Thymus (tissue), 11 donors: ENCODE measurements at regions not wholly inside any gene's neighbourhood (a gene's known extent, or its start where the extent isn't known, plus 50 kb on each side); places are given as distances from the start of the nearest gene placed in this dataset.

Experiments used
- DNase-seq, 9 donors: peaks; one replicate each; pipeline ENCODE4 v3.0.0-alpha.2; 2013; ENCODE audit warnings: low spot score in 9 of 9, low read depth in 6 of 9, missing footprints in 1 of 9
- H3K27ac ChIP-seq, 2 donors: one replicate each; pipeline ENCODE4 v1.5.1; 2013; ENCODE audit warnings: control low read depth in 1 of 2, low read depth in 1 of 2, low read length in 1 of 2, mild to moderate bottlenecking in 1 of 2, moderate library complexity in 1 of 2
- H3K27me3 ChIP-seq, 2 donors: one replicate each; pipeline ENCODE4 v1.5.1; 2013; ENCODE audit warnings: low read length in 1 of 2; ENCODE audit not compliant: control insufficient read depth in 2 of 2, insufficient read depth in 1 of 2
- H3K36me3 ChIP-seq, 2 donors: one replicate each; pipeline ENCODE4 v1.5.1; 2013; ENCODE audit warnings: low read length in 1 of 2, mild to moderate bottlenecking in 1 of 2, moderate library complexity in 1 of 2; ENCODE audit not compliant: control insufficient read depth in 2 of 2, insufficient read depth in 2 of 2
- H3K4me1 ChIP-seq, 2 donors: one replicate each; pipeline ENCODE4 v1.5.1; 2013; ENCODE audit warnings: low read length in 2 of 2; ENCODE audit not compliant: control insufficient read depth in 2 of 2, insufficient read depth in 2 of 2
- H3K4me3 ChIP-seq, 2 donors: one replicate each; pipeline ENCODE4 v1.5.1; 2013; ENCODE audit warnings: low read length in 2 of 2, control low read depth in 1 of 2, mild to moderate bottlenecking in 1 of 2
- H3K9me3 ChIP-seq, 2 donors: one replicate each; pipeline ENCODE4 v1.5.1; 2013; ENCODE audit warnings: low read length in 1 of 2, mild to moderate bottlenecking in 1 of 2; ENCODE audit not compliant: control insufficient read depth in 2 of 2, insufficient read depth in 1 of 2
- WGBS: extraction: QIAGEN DNeasy Blood & Tissue Kit; methylation state at CpG from one replicate; pipeline ENCODE4 v1.1.7; 2013; 5-methylcytosine and 5-hydroxymethylcytosine counted together
- donor health status: healthy.

DNA sequence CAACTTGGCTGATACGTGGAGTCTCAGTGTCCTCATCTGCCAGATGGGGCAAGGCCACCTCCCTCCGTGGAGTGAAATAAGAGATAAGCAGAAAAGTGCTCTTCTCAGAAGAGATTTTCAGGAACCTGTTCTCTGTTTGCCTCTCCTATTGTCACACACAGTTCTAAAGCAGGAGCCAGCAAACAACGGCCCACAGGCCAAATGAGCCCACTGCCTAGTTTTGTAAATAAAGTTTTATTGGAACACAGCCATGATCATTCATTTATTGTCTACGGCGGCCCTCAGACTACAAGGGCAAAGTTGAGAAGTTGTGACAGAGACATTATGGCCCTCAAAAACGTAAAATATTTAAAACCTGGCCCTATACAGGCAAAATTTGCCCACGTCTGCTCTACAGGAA is 256.8 kb upstream of the IGF1R start:
- Histone ChIP-seq H3K4me3 (no peak overlapping the region), H3K27me3 (no peaks in the 10 kb centered on the region), H3K4me1 (no peaks in the 10 kb centered on the region), H3K36me3 (no peaks in the 10 kb centered on the region), H3K9me3 (no peaks in the 10 kb centered on the region), H3K27ac (no peak overlapping the region)
- no peak for DNase-seq
- 93% methylated on average over 7 of the region's 7 CpGs for WGBS

DNA sequence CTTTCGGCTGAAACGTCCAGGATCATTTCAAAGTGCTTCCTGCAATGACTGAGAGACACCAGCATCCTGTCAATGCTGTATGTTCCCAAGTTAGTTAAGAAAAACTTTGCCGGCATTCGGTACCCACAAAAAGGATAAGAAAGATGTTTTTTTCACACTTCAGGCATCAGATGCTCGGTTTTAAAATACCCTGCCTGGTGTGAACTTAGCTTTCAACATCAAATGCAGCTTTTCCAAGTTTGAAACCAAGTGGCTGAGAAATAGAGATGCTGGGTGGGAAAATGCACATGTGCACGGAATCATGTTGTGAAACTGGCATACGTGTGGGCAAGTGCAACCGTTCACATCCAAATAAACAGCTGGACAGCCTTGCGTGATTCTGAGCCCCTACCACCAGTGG is 254.9 kb upstream of the IGF1R start:
- WGBS: 72% methylated on average over 9 of the region's 9 CpGs
- Histone ChIP-seq H3K27me3 (no peaks in the 10 kb centered on the region), H3K36me3 (no peaks in the 10 kb centered on the region), H3K9me3 (no peaks in the 10 kb centered on the region), H3K4me1 (no peaks in the 10 kb centered on the region), H3K27ac (no peak overlapping the region), H3K4me3 (no peak overlapping the region)
- DNase-seq: no peak

DNA sequence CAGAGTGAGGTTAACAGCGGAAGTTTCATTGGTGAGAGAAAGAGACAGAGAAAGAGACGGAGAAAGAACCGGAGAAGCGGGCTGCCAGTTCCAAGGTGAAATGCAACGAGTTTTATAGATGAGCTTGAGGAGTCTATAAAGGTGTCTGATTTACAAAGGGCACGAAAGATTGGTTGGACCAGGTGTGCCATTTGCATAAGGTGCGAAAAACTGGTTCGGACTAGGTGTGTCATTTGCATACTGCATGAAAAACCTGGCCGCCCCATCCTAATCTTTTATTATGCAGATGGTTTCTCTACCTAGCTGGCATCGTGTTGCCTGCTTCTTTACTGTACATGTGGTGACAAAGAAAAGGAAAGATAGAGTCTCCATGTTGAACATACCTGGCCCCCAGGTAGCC is 253.8 kb upstream of the IGF1R start:
- Histone ChIP-seq H3K27me3 (no peaks in the 10 kb centered on the region), H3K4me1 (no peaks in the 10 kb centered on the region), H3K27ac (no peak overlapping the region), H3K4me3 (no peak overlapping the region), H3K9me3 (no peaks in the 10 kb centered on the region), H3K36me3 (no peaks in the 10 kb centered on the region)
- WGBS: 73% methylated on average over 10 of the region's 10 CpGs
- DNase-seq: no peak

DNA sequence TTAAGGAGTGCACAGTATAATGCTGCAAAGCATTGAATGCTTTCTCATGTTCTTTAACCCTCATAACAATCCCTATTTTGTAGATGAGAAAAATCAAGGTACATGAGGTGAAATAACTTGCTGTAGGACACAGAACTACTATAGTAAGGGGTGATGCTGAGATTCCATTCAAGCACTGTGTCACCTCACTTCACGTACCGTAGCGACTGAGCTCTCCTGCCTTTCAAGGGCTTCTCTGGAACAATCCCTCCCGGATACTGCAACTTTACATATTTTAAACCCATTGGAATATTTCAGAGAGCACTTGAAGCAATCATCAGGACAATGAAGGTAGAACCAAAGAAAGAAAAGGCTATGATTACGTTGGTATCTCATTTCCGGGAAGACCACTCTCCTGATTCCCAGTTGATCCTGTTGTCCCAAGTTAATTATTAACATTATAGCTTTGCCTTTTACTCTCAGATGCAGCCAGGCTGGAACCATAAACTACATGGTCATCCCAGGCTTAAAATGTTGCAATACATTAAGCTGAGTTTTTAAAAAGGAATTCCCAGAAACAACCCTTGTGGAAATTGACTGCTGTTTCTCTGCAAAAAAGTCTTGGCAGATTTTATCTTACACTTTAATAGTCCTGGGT is 252.2 kb upstream of the IGF1R start:
- DNase-seq: no peak
- H3K27ac ChIP-seq: no peak overlapping the region
- H3K9me3 ChIP-seq: no peaks in the 10 kb centered on the region
- H3K4me1 ChIP-seq: no peaks in the 10 kb centered on the region
- H3K36me3 ChIP-seq: no peaks in the 10 kb centered on the region
- no peaks in the 10 kb centered on the region for H3K27me3 ChIP-seq
- no peak overlapping the region for H3K4me3 ChIP-seq
- 95% methylated on average over 6 of the region's 6 CpGs for WGBS

DNA sequence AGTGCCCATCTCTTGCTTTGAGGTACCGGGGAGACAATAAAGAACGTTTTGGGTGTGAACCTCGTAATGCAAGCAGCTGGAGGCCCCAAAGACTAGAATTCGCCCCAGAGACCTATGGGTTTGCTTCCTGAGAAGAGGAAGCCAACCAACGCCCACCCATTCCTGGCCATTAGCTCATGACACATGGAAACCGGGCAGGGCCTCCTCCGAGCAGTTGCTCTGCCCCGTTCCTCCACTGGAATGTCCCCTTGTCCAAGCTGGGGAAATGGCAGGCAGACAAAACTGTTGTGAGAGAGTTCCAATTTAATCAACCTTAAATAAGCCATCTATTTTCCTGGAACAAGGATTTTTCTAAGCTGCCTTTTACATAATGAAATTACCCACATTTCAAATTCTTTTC is 250.9 kb upstream of the IGF1R start:
- no peaks in the 10 kb centered on the region for H3K36me3 ChIP-seq
- H3K27ac ChIP-seq: no peak overlapping the region
- H3K4me3 ChIP-seq: no peak overlapping the region
- DNase-seq: no peak
- H3K9me3 ChIP-seq: no peaks in the 10 kb centered on the region
- H3K4me1 ChIP-seq: no peaks in the 10 kb centered on the region
- no peaks in the 10 kb centered on the region for H3K27me3 ChIP-seq
- WGBS: 91% methylated on average over 8 of the region's 8 CpGs

DNA sequence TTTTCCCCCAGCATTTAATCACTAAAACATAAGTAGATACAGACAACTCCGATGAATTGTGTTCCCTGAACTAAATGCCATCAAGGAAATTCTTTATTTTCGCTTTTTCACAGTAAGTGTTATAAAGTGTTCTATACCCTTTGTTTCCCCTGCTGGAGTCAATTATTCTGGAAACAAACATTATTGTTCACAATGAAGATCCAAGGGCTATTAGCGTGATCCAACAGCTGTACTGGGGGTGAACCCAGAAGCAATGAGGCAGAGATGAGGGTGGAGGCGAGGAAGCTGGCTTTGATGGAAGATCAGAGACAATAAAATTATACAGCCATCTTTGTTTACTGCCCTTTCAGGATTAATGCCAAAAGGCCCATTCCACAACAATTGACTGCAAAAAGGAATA is 250.3 kb upstream of the IGF1R start:
- Histone ChIP-seq H3K36me3 (no peaks in the 10 kb centered on the region), H3K4me1 (no peaks in the 10 kb centered on the region), H3K27ac (no peak overlapping the region), H3K4me3 (no peak overlapping the region), H3K9me3 (no peaks in the 10 kb centered on the region), H3K27me3 (no peaks in the 10 kb centered on the region)
- no peak for DNase-seq
- WGBS: 96% methylated on average over 4 of the region's 4 CpGs

DNA sequence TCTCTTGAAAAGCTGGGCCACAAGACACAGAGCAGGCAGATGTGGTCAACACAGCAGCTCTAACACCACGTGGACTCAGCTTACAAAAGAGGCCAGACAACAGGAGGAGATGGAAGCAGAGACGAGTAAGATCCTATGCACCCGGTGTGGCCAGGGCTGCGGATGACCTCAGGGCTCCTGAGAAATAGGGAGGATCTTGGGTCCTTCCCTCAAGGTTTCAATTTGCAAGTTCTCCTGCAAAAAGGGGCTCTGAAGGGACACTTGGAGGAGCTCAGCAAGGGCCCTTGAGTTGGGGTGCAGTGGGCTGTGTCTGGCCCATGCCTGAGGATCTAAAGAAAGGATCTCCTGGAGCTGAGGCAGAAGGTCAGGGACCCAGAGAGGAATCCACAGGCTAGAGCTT is 249.5 kb upstream of the IGF1R start:
- Histone ChIP-seq H3K27me3 (no peaks in the 10 kb centered on the region), H3K9me3 (no peaks in the 10 kb centered on the region), H3K36me3 (no peaks in the 10 kb centered on the region), H3K27ac (no peak overlapping the region), H3K4me1 (no peaks in the 10 kb centered on the region), H3K4me3 (no peak overlapping the region)
- no peak for DNase-seq
- WGBS: 92% methylated on average over 4 of the region's 4 CpGs

DNA sequence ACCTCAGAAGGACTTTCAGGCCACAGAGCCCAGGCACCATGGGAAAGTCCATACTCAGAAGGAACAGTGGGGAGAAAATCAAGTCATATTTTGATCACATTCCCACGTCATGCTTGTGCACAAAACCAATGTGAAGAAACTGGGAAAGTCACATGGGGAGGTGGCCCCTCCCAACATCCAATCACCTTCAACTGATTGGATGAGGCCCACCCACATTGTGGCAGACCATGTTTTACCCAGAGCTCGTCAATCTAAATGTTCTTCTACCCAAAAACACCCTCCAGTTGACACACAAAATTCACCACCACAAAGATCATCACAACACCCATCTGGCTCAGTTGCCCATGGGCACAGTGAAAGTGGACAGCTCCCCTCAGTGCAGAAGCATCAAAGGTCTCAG is 248.2 kb upstream of the IGF1R start:
- Histone ChIP-seq H3K27ac (no peak overlapping the region), H3K4me3 (no peak overlapping the region), H3K4me1 (no peaks in the 10 kb centered on the region), H3K36me3 (no peaks in the 10 kb centered on the region), H3K27me3 (no peaks in the 10 kb centered on the region), H3K9me3 (no peaks in the 10 kb centered on the region)
- DNase-seq: no peak
- 89% methylated on average over 2 of the region's 2 CpGs for WGBS

DNA sequence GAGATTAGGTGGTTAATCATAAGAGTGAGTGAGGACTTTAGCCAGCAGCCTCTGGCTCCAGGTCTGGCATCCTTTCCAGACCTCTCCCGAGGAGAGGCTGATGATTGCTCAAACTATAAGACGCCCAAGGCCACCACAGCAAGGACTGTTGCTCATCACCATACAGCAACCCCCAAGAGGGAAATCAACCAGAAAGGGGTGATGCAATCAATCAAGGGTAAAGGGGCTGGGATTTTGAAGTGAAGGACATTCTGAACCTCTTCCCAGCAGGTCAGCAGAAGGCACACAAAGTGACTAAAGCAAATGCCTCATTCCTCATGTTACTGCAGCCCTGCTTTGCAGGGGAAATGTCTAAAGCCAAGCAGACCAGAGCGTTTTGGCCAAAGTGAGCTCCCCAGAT is 247.3 kb upstream of the IGF1R start:
- WGBS: 78% methylated on average over 3 of the region's 3 CpGs
- Histone ChIP-seq H3K9me3 (no peaks in the 10 kb centered on the region), H3K4me1 (no peaks in the 10 kb centered on the region), H3K27ac (no peak overlapping the region), H3K27me3 (no peaks in the 10 kb centered on the region), H3K4me3 (no peak overlapping the region), H3K36me3 (no peaks in the 10 kb centered on the region)
- DNase-seq: no peak

DNA sequence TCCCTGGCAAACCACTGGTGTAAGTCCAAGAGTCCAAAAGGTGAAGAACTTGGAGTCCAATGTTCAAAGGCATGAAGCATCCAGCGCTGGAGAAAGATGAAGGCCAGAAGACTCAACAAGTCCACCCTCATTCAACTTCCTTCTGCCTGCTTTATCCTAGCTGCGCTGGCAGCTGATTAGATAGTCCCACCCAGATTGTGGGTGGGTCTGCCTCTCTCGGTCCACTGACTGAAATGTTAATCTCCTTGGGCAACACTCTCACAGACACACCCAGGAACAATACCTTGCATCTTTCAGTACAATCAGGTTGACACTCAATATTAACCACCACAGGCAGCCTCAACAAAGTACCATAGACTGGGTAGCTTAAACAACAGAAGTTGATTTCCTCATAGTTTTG is 245.9 kb upstream of the IGF1R start:
- H3K4me1 ChIP-seq: no peaks in the 10 kb centered on the region
- H3K27me3 ChIP-seq: no peaks in the 10 kb centered on the region
- H3K9me3 ChIP-seq: no peaks in the 10 kb centered on the region
- no peak for DNase-seq
- H3K4me3 ChIP-seq: no peak overlapping the region
- H3K36me3 ChIP-seq: no peaks in the 10 kb centered on the region
- 86% methylated on average over 3 of the region's 3 CpGs for WGBS
- no peak overlapping the region for H3K27ac ChIP-seq
